Hepatocyte (in vitro differentiated cells): ENCODE measurements at regions not wholly inside any gene's neighbourhood (a gene's known extent, or its start where the extent isn't known, plus 50 kb on each side); places are given as distances from the start of the nearest gene placed in this dataset.

Experiments
- EZH2 ChIP-seq: fragments of 200-600 bp; sonication (generic); IDR thresholded peaks from 2 replicates; pipeline ENCODE4 v1.6.1; 2016; ENCODE audit warnings: antibody characterized with exemption, mild to moderate bottlenecking, borderline replicate concordance
- EZH2phosphoT487 ChIP-seq: fragments of 200-600 bp; sonication (generic); IDR thresholded peaks from one replicate; pipeline ENCODE4 v1.6.1; 2018; ENCODE audit warnings: antibody characterized with exemption, mild to moderate bottlenecking, low read depth, moderate library complexity; ENCODE audit not compliant: unreplicated experiment, severe bottlenecking
- TF ChIP-seq, protein P1 (sequence below): fragments of 200-600 bp; sonication (generic); IDR thresholded peaks from 2 replicates; pipeline ENCODE4 v1.5.1; 2016; ENCODE audit warnings: antibody characterized with exemption, mild to moderate bottlenecking; ENCODE audit not compliant: poor library complexity

DNA sequence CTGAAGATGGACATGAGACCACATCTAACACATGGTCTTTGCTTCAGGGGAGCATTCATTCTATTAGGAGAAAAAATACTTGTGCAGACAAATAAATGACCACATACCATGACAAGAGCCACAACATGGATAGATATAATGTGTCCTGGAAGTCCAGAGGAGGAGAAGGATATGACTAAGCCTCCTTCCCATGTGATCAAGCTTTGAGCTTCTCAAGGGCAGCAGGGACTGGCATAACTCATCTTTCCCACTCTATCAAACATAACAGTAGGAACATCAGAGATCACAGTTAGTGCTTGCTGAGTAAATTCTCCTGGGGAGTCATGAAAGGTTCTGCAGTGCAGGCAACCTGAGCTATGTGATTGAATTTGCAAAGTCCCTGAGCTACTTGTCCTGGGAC lies 86.0 kb upstream of the LPP start:
- TF ChIP-seq, protein P1, sequence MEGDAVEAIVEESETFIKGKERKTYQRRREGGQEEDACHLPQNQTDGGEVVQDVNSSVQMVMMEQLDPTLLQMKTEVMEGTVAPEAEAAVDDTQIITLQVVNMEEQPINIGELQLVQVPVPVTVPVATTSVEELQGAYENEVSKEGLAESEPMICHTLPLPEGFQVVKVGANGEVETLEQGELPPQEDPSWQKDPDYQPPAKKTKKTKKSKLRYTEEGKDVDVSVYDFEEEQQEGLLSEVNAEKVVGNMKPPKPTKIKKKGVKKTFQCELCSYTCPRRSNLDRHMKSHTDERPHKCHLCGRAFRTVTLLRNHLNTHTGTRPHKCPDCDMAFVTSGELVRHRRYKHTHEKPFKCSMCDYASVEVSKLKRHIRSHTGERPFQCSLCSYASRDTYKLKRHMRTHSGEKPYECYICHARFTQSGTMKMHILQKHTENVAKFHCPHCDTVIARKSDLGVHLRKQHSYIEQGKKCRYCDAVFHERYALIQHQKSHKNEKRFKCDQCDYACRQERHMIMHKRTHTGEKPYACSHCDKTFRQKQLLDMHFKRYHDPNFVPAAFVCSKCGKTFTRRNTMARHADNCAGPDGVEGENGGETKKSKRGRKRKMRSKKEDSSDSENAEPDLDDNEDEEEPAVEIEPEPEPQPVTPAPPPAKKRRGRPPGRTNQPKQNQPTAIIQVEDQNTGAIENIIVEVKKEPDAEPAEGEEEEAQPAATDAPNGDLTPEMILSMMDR: no peak
- TF ChIP-seq EZH2phosphoT487 (no peak), EZH2 (no peak)
